HG02623 (cell line): ENCODE measurements at regions not wholly inside any gene's neighbourhood (a gene's known extent, or its start where the extent isn't known, plus 50 kb on each side); places are given as distances from the start of the nearest gene placed in this dataset.

Experiments
- ATAC-seq: cut with Tn5 transposase; IDR thresholded peaks from one replicate; pipeline ENCODE4 v1.9.1; 2021; ENCODE audit warnings: moderate library complexity; ENCODE audit not compliant: unreplicated experiment

DNA sequence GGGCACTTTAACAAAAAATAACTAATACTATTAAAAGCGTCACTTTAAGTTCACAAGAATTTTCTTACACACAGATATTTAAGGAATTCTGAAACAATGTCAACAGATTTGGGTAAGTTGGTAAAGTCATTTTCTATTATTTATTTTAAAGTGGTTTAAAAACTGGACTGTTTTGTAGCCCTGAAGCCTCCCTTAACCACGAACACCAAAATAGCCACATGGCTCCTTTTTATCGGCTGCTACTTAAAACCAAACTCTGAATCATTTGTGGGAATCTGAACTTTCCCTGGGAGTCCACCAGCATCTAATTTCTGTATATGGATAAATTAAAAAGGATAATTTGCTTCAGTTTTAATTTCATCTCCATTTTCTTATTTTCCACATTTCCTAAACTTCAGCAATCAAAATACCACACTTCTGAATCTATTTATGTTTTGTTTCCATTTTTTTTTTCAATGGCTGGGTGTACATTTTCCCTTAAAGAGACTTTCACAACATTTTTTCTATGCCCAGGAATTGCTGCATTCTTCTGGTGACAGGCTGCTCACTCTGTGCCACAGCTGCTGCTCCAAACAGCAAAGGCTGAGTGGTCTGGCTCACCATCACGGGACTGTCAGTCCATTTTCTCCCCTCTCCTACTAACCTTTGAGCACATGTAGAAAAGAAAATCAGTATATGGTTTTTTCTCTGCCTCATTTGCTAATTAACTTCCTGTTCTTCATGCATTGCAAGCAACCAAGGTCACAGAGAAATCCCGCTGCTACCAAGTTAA, 255.5 kb upstream of the KCNJ16 start:
- no peak for ATAC-seq

DNA sequence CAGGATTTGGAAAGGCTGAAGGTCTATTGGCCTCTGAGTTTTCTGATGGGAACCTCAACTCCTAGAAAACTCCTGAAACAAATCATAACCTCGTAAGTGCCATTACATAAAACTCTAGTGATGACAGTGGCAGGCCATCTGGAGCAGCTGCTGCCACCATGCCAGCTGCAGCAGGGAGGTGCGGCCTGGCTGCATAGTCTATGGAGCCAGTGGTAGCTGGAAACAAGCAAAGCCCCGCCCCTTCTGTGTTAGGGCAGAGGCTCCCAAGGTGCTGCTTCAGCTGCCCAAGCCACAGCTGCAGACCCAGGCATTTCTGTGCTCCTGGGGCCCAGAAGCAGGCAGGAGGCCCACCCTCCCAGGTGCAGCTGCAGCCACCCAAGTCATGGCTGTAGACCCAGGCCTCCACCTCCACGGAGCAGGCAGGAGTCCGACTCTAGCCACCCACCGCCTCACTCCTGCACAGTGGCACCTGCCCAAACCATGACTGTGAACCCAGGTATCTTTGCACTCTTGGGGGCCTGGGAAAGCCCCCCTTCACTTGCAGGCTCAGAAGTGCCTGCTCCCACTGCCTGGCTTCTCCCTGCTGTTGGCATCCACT, 254.1 kb upstream of the KCNJ16 start:
- no peak for ATAC-seq

DNA sequence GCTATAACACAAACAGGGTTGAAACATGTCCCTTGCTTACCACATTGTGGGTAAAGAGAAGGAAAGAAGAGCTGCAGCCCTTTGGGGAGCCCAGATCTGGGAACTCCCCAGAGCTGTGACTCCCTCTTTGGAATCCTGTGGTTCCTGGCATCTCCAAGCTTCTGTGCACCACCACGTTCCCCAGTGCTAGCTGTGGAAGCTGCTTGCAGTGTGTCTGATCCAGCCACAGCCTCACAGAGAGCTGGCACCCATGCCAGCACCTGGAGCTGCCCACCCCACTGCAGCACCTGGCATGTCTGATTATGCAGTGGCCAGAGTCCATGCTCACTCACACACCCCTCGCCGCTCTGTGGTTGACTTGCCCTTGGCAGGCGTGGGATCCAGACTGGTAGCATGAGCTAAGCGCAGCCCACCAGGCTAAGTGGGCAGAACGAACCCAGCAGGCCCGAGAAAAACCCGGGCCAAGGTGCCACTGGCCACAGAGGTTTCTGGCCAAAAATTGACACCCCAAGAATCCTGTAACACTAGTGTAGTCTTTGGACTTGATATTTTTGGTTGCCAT, 252.6 kb upstream of the KCNJ16 start:
- ATAC-seq: no peak

DNA sequence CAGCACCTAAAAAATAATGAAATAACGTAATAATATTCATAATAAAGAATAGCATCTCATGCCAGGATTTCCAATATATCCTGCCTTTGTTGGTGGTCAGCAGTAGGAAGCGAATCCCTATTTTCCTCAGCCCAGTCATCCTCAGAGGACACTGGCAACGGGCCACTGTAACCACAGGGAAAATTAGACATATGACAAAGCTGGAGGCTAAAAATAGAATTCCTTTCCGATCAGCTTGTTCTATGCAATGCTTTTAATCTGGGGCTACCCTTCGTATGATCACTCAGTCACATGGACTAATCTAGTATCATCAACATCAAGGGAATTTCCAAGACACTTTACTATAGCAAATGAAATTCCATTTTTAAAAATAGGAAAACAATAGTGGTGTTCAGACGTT, 246.9 kb upstream of the KCNJ16 start:
- ATAC-seq: no peak

DNA sequence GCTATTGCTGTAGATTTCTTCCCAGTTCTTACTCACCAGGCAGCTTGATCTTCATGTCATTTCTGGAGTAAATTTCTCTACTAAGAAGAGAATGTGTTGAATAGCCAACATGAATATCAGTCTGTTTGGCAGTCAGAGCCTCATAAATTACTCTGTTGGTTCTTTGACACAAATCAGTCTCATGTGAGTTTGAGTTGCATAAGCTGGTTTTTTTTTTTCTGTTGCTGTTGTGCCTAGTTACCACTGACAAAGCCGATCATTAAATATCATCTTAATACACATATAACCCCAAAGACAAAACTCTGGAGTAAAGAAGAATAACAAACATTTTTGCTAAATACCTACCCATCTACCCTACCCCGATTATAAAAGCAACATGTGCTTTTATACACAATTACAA, 240.5 kb upstream of the KCNJ16 start:
- ATAC-seq: no peak

DNA sequence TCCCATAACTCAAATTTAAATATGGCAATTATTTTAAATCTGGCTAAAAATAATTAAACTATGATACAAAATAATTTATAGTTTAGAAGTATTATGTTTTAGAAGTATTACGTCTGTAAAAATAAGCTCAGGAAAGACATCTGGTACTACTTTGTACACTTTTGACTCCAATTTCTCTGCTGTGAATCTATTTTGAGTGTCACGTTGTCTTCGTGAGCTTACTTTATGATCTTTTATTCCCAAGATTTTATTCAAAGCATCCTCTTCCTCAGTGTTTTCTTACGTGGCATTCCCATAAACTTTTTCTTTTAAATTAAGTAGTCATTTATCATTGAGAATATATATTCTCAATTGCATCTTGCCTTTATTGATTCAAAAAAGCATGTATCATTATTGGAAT, 223.3 kb upstream of the KCNJ16 start:
- no peak for ATAC-seq

DNA sequence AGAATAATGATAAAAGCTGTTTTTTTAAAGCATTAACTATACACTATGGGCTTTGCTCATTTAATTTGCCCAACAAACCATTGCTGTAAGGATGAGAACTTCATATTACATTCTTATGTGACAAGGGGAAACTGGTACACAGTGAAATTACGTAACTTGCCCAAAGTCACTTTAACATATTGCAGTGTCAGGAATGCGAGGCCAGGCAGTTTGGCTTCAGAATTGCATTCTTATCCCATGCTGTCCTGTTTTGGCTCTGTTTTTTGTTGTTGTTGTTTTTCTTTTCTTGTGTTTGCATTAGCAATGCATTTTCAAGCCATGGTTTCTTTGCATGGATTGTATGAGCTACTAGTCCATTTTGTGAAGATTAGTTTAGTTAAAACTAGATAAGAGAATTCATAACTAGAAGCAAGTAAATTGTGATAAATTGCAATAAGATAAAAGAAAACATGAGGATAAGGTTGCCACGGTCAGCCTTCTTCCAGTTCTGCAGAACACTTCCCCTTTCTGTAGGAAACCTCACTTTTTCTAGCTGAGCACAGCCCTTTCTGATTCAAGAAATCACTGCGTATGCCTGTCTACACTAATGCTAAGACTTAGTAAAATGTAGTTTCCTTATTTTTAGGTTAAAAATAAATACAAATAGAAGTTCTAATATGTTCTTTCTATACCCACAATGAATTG, 221.3 kb upstream of the KCNJ16 start:
- no peak for ATAC-seq

DNA sequence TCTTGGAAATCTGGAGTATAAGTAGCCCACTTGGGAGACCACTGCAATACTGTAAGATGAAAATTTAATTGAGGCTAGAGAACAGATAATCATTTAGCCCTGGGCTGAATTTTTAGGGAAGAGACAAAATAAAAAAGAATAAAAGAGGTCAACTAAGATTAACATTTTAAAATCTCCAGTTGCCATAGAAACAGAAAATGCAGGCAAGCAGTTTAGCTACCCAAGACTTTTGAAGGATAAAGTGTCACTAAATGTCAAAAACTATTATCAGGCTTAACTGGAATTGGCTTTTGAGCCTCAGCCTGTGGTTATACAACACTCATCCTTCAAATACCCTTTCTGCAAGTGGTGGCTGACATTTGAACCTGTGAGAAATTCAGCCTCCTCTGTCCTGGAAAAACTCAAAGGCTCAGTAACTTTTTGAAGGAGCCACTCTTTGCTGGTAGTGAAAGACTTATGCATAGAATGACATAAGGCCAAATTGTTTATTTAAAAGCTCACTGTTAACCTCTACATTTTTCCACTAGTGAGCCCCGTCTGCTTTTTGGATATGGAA, 220.7 kb upstream of the KCNJ16 start:
- ATAC-seq: no peak

DNA sequence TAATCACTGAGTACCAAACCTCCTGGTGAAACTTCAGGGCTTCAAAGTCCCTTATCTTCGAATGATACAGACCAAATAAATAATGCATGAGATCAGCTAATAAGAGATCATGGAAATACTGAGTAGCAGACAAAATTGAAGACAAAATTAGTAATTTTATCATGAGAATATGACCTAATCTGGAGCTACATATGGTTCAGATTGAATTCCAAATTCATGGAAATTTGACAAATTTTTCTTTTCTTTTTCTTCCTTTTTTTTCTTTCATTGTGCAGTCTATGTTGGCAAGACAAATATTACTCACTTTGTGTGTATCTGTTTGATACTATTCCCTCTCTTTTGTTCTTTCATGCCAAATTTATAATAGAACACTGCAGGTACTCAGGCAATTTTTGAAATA, 218.1 kb upstream of the KCNJ16 start:
- ATAC-seq: no peak

DNA sequence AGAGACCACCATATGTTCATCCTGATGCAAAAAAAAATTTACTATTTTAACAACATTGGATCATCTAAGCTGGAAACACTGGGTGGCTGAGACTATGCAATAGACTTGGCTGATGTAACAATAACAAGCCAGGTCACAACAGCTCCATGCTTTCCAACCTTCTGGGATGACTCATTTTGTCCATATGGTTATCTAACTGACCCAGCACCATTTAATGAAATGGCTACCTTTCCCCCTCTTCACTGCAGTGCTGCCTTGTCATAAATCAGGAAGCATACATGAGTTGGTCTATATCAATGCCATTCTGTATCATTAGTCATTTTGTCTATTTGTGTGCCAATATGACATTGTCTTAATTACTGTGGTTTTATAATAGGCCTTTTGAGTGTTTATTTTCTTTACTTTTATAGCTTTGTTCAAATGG, 217.6 kb upstream of the KCNJ16 start:
- no peak for ATAC-seq

DNA sequence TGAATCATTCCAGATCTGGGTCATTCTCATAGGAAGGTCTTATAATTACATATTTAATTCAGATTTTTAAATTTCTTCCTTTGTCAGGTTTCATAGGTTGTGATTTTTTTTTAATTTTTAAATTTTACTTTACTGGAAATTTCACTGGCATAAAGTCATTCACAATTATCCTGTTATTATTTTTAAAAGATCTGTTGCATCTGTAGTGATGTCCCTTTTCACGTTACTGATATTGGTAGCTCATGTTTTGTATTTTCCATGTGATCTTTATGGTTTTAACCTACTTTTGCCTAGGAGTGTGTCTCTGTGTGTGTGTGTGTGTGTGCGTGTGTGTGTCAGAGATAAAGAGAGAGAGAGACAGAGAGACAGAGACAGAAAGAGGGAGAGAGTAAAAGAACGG, 216.6 kb upstream of the KCNJ16 start:
- ATAC-seq: no peak

DNA sequence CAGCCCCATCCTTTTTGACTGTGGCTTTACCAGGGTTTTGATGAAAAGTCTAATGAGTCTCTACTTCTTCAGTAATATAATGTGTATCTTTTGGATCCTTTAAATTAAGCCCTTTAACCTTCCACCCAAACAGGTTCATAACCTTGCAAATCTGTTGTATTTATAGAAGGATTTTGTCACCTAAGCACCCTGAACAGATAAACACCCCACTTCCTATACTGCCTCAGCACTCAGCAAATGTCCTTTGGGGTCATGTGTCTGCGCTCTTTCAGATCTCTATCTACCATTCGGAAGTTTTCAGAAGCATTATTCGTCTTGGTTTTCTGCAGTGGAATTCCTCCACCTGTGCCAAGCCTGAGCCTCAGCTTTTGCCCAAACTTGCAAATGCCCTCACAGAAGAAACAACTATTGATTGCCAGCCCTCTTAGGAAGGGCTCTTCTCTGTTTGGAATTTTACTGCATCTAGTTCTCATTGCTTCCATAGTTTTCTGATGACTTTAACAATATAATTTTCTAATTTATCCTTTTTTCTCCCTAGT, 214.8 kb upstream of the KCNJ16 start:
- ATAC-seq: no peak

DNA sequence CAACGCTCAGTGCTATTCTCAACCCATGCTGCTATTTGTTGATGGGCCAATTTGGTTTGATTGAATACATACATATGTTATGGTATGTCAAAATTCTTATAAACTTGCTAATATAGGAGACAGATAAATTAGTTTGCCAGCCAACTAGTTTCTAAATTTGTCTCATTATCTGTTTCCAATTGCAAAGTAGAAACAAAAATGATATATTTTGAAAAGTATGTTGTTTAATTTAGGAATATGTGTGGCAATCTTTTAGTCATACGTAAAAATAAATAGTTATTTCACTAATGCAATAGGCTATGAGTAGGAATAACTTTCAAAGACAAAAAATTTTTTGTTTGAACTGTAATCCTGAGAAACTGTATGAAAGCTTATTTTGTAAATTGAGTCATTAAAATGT, 210.6 kb upstream of the KCNJ16 start:
- no peak for ATAC-seq

DNA sequence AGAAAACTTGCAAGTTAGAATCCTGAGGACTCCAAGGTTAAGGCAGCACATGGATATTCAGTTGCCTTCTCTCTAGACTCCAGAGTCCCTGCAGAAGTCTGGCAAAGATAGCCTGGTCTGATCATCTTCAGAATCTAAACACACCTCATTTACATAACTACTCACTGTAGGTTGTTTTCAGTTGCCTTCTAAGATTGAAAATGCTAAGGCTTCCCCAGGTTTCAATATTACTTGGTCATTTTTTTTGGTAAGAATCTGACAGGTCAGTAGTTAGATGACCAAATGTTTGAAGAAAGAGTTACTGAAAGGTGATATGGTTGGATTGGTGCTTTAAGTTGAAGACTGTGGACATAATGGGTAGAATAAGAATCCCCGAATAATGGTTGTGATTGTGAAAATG, 205.4 kb upstream of the KCNJ16 start:
- peak; percentile 78 for ATAC-seq

DNA sequence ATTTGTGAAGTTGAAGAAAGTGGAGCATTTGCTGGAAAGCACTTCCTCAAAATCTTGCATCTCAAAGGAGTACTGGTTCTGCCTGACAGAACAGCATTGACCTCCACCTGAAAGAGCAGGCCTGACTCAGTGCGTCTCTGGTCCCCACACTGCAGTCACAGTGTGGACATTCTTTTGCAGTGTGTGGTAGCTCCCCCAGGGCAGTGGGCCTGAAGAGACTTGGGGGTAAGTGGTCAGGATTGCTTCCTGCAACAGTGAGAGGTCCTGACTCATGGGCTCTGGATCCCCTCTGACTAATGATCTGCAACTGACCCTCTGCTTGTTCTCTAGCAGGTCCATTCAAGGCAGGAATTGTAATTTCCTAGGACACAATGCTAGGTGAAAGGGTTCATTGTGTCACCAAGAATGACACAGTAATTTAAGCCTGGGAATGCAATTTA, 204.9 kb upstream of the KCNJ16 start:
- peak; percentile 51 for ATAC-seq

DNA sequence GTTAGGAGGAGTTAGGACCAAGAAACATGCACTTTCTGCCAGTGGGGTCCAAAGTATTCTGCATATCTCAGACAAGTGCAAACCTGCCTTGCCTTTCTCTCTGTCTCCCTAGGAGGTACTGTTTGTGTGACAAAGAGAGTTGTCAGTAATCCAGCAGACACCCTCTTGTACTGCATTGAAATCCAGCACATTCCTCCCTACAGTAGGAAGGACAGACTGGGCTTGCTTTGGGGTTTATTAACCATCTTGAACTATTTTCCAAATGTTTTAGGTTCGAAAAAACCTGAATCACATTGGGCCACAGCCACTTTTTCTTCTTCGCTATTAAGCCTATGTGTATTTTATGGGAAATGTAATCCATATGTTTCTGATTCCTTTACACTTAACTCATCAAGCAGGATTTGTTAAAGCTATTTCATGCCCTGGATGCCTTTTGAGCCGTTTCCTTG, 204.2 kb upstream of the KCNJ16 start:
- ATAC-seq: no peak

DNA sequence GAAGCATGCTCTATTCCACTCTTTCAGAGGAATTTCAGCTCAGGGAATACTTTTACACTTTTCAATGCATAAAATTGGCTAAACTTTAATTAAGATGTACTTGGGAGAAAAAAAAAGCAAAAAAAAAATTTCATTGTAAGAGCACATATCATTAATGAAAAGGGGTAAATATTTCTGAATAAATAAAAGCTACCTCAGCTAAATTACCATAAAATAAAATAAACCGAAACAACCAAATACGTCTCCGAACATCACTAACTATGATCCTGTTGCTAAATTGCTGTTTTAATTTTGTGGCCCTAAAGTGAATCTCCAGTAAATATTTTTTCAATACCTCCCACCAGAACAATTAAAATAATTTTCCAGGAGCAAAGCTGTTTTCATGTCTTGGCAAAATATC, 203.7 kb upstream of the KCNJ16 start:
- ATAC-seq: no peak

DNA sequence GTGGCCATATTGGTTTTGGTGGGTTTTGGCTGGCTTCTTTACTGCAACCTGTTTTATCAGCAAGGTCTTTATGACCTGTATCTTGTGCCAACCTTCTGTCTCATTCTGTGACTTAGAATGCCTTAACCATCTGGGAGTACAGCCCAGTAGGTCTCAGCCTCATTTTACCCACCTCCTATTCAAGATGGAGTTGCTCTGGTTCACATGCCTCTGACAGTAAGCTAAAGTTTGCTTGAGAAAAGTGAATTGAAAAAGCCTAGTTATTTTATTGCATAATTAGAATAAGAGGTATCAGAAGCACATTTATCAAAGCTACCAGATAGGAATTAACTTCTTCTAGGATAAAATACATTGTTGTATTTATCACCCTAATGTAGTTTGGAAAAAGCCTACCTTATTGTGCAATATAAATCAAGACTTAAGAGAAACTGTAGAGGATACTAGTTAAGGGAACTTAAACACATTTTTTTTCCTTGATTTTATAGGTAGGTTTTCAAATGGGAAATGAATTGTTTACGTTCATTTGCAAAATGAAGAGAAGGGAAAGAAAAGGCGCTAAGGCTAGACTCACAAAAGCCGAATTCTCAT, 202.3 kb upstream of the KCNJ16 start:
- no peak for ATAC-seq

DNA sequence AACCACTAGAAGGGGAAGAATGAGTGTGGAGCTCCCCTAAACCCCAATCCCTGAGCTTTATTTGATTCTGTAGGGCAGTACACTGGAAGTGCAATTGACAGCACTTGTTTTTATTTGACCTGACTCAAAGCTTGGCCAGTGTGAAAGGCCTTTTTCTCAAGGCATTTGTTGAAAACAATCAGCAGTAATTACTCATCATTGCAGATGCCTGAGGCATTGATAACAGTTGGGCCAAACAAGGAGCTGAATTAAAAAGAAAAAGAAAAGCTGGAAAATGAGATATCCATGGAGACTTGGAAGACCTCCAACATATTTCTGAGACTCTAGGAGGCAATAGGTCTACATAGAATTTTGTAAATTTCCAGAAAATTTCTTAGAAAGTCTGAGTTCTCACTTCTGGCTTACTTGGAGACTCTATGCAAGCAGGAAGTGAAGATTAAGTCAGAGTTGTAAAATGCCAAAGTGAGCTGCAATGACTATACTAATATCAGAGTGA, 200.8 kb upstream of the KCNJ16 start:
- no peak for ATAC-seq

DNA sequence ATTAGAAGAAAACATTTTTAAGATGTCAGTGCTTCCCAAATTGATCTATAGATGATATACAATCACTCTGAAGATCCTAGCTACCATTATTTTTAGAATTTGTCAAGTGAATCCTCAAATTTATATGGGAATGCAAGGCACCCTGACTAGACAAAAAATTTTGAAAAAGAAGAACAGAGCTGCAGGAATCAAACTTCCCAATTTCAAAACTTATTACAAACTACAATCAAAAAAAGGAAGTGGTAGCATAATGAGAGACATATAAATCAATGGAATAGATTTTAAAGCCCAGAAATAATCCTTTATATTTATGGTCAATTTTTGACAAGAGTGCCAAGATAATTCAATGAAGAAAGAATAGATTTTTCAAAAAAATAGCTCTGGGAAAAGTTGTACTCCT, 198.3 kb upstream of the KCNJ16 start:
- ATAC-seq: no peak

DNA sequence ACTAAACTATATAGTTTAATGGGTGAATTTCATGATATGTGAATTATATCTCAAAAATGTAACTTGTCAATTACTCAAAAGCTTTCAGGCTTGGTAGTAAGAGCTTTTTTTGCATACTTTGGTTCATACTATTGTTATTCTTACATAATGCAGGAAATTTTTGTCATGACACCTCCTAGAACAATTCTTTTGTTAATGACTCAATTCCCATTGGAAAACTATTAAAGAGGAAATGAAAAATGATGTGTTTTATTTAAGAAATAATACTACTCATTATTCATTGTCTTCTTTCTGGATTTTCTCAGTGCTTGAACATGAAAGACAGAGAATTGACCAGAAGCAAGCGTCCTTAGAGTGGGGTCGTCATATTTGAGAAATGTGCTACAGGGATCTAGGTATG, 196.4 kb upstream of the KCNJ16 start:
- ATAC-seq: no peak
